Endothelial cell of umbilical vein (primary cell): ENCODE measurements at regions not wholly inside any gene's neighbourhood (a gene's known extent, or its start where the extent isn't known, plus 50 kb on each side); places are given as distances from the start of the nearest gene placed in this dataset.

ENCODE experiments used
- BruUV-seq: library from RNA; stranded (reverse); fragments of 400-500 nt; replicated peaks from 2 replicates; lab custom pipeline; 2021; lab: Mats Ljungman, UMichigan
- CTCF ChIA-PET: fragments of 300-600, 350-600 bp; sonication (Branson Sonifier 250); formaldehyde crosslinking; loops from one replicate; lab custom pipeline; 2021; ENCODE audit warnings: antibody characterized with exemption, inconsistent platforms; lab: Charles Lee
- POLR2A ChIA-PET: fragments of 300-600, 350-600 bp; sonication (Branson Sonifier 250); formaldehyde crosslinking; loops from one replicate; lab custom pipeline; 2021; ENCODE audit warnings: antibody characterized with exemption, inconsistent platforms; lab: Charles Lee
- DNase-seq: peaks from one replicate; pipeline ENCODE4 v3.0.0-alpha.2; 2011; ENCODE audit warnings: low read depth, low spot score
- FAIRE-seq: peaks from 2 replicates; lab custom pipeline; 2011; peaks lifted over from hg19 to GRCh38; lab: Jason Lieb, UNC
- H2AFZ ChIP-seq: 2 replicates; pipeline ENCODE4 v1.6.0; 2012; ENCODE audit warnings: low read depth, low read length, control low read depth, inconsistent platforms
- H3K27ac ChIP-seq: 2 replicates; pipeline ENCODE4 v1.5.1; 2011; ENCODE audit warnings: low read depth, mild to moderate bottlenecking, control low read depth, low read length, moderate library complexity; ENCODE audit not compliant: insufficient read depth
- H3K27me3 ChIP-seq, 2 experiments: 2 replicates each; pipeline versions ENCODE4 v1.6.0 to v1.6.1; 2011; ENCODE audit warnings: low read length in 2 of 2, mixed read lengths in 1 of 2; ENCODE audit not compliant: control insufficient read depth in 2 of 2, insufficient read depth in 2 of 2
- H3K36me3 ChIP-seq, 2 experiments: 2 replicates in 1 of 2; 3 replicates in 1 of 2; pipeline ENCODE4 v1.5.1; 2011; ENCODE audit warnings: low read length in 2 of 2, mild to moderate bottlenecking in 1 of 2, moderate library complexity in 1 of 2; ENCODE audit not compliant: control insufficient read depth in 2 of 2, insufficient read depth in 2 of 2; ENCODE audit errors: extremely low read depth in 1 of 2
- H3K4me1 ChIP-seq: 3 replicates; pipeline ENCODE4 v1.5.1; 2011; ENCODE audit warnings: mild to moderate bottlenecking, low read length; ENCODE audit not compliant: control insufficient read depth, insufficient read depth; ENCODE audit errors: extremely low read depth
- H3K4me2 ChIP-seq: 2 replicates; pipeline ENCODE4 v1.6.1; 2011; ENCODE audit warnings: low read length, control low read depth, mixed read lengths; ENCODE audit not compliant: insufficient read depth
- H3K4me3 ChIP-seq, 3 experiments: fragments of 200-600 bp in 1 of 3; sonication (generic), shearing (Covaris generic) in 1 of 3; replicated peaks in 1 of 3; 2 replicates each; pipeline ENCODE4 v1.5.1; 2011 to 2016; ENCODE audit warnings: control low read depth in 3 of 3, low read length in 3 of 3, mild to moderate bottlenecking in 2 of 3, inconsistent platforms in 1 of 3, low read depth in 1 of 3, moderate library complexity in 1 of 3; ENCODE audit not compliant: insufficient read depth in 1 of 3
- H3K79me2 ChIP-seq: 2 replicates; pipeline ENCODE4 v1.6.0; 2012; ENCODE audit warnings: low read length, inconsistent platforms; ENCODE audit not compliant: control insufficient read depth, insufficient read depth
- H3K9ac ChIP-seq: replicated peaks from 2 replicates; pipeline ENCODE3; 2011; ENCODE audit warnings: low read length, control low read depth; ENCODE audit not compliant: insufficient read depth; ENCODE audit errors: extremely low read depth
- H3K9me1 ChIP-seq: replicated peaks from 3 replicates; pipeline ENCODE4 v1.6.0; 2011; ENCODE audit warnings: mild to moderate bottlenecking, low read length; ENCODE audit not compliant: control insufficient read depth, insufficient read depth; ENCODE audit errors: extremely low read depth
- H3K9me3 ChIP-seq: replicated peaks from 2 replicates; pipeline ENCODE4 v1.5.1; 2012; ENCODE audit warnings: low read length, inconsistent platforms; ENCODE audit not compliant: control insufficient read depth, insufficient read depth
- H4K20me1 ChIP-seq: replicated peaks from 2 replicates; pipeline ENCODE3; 2011; ENCODE audit warnings: mild to moderate bottlenecking, low read length; ENCODE audit not compliant: control insufficient read depth, insufficient read depth; ENCODE audit errors: extremely low read depth
- EZH2 ChIP-seq: IDR thresholded peaks from 2 replicates; pipeline ENCODE4 v1.6.1; 2012; ENCODE audit warnings: borderline replicate concordance, low read depth, mild to moderate bottlenecking, moderate library complexity, low read length, inconsistent platforms; ENCODE audit not compliant: severe bottlenecking
- FOS ChIP-seq: IDR thresholded peaks from 2 replicates; pipeline ENCODE4 v1.6.1; 2011; ENCODE audit warnings: mild to moderate bottlenecking, low read length, moderate library complexity, borderline replicate concordance; ENCODE audit not compliant: insufficient read depth
- GATA2 ChIP-seq: IDR thresholded peaks from 2 replicates; pipeline ENCODE4 v1.7.0; 2011; ENCODE audit warnings: low read depth, mild to moderate bottlenecking, moderate library complexity, mixed read lengths, low read length; ENCODE audit not compliant: insufficient read length, insufficient read depth
- JUN ChIP-seq: IDR thresholded peaks from 2 replicates; pipeline ENCODE4 v1.6.1; 2011; ENCODE audit warnings: borderline replicate concordance, low read depth; ENCODE audit not compliant: insufficient read length, insufficient read depth
- MAX ChIP-seq: IDR thresholded peaks from 2 replicates; pipeline ENCODE4 v1.6.1; 2011; ENCODE audit not compliant: insufficient read depth, insufficient read length
- MYC ChIP-seq: IDR thresholded peaks from one replicate; pipeline ENCODE4 v1.6.1; 2011; ENCODE audit warnings: mild to moderate bottlenecking, low read depth, low read length
- POLR2A ChIP-seq: IDR thresholded peaks from 2 replicates; pipeline ENCODE4 v1.6.1; 2012; ENCODE audit warnings: low read depth, mild to moderate bottlenecking, control low read depth, low read length
- POLR2AphosphoS5 ChIP-seq: IDR thresholded peaks from 2 replicates; pipeline ENCODE4 v1.6.1; 2012; ENCODE audit warnings: low read depth, mild to moderate bottlenecking, control low read depth, low read length, moderate library complexity; ENCODE audit not compliant: insufficient read depth
- dilution Hi-C: fragments of 300-500 bp; cut with MboI; formaldehyde crosslinking; loops from one replicate; pipeline ENCODE4 v1.15.0; 2019; ENCODE audit warnings: low sequenced_read_pairs; ENCODE audit not compliant: extremely low pct_ligation_motif_present
- intact Hi-C: fragments of 100-400 bp; cut with micrococcal nuclease; formaldehyde crosslinking; loops from one replicate; pipeline ENCODE4 v1.10.0; 2022
- TF ChIP-seq, protein P1 (sequence below), 2 donors: IDR thresholded peaks; 1 replicate in 1 of 2; 2 replicates in 1 of 2; pipeline ENCODE4 v1.5.1; 2011; ENCODE audit warnings: low read length in 2 of 2, mild to moderate bottlenecking in 2 of 2, moderate library complexity in 2 of 2, control low read depth in 1 of 2, inconsistent platforms in 1 of 2, low read depth in 1 of 2; ENCODE audit not compliant: insufficient read depth in 1 of 2; ENCODE audit errors: extremely low read depth in 1 of 2

GRCh38 chr20:19855416-19855815, 97.4 kb downstream of the RIN2 start:
- Histone ChIP-seq H3K4me1 (peaks cover 8% of the 10 kb centered on the region), H3K27ac (no peak overlapping the region), H3K4me2 (no peak overlapping the region), H3K36me3 (no peaks in the 10 kb centered on the region), H4K20me1 (no peaks in the 10 kb centered on the region), H3K79me2 (no peaks in the 10 kb centered on the region), H2AFZ (no peak overlapping the region), H3K9me1 (no peaks in the 10 kb centered on the region), H3K27me3 (no peaks in the 10 kb centered on the region), H3K9ac (no peak overlapping the region), H3K9me3 (no peaks in the 10 kb centered on the region), H3K4me3 (no peak overlapping the region)
- ChIA-PET POLR2A (no interaction called here), CTCF (interaction anchor here (0.8 kb wide), 1 partner anchor 67 kb away, joined by 3 read pairs; no protein-coding TSS in a partner anchor)
- no TSS peak for BruUV-seq
- peak; percentile 26 for DNase-seq
- no peak for FAIRE-seq
- dilution Hi-C loops: no loop called here
- TF ChIP-seq JUN (no peak), GATA2 (no peak), MYC (no peak), FOS (peak; percentile 26)
- intact Hi-C loops: no loop called here

DNA sequence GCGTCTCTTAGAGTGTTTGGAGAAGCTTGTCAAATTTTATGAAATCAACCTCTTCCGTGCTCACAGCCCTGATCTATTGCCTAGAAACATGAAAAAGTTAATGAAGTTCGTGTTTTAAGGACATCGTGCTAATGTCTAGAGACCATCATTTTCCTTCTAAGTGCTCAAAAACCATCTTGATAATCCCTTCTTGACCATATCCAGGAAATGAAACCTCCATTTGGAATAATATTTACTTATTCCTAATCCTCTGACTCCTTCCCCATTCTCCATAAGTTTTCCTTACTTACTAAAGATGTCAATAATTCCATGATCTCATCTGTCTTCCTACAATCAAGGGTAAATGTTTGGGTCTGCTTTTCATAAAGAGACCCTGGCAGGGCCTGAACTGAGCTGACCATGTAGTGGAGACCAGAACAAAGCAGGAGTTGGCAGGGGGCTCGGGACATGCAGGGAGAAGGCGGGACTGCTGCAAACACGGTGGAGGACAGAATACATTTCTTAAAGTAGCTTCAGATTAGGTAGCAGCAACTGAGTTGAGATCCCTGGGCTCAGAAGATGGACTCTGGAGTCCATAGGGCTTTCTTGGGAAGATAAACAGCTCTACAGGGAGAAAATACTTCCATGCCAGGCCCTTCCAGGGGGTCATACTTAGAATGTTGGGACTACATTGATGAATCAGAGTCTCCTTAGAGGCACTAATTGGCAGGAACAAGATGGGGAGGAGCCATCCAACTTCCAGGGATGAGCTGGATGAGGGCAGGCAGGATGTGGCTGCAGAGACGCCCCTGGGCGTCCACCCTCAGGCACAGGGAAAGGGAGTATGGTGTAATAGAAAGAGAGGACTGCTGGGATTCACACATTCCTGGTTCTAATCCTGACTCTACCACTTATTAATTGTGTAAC, 100.7 kb downstream of the RIN2 start:
- H3K9ac ChIP-seq: no peak overlapping the region
- ChIA-PET CTCF (interaction anchor here (1.0 to 2.0 kb wide), 2 partner anchors 9 to 14 kb away, joined by 3 to 5 read pairs; no protein-coding TSS in a partner anchor), POLR2A (interaction anchor here (1.0 kb wide), 1 partner anchor 31 kb away, joined by 3 read pairs; no protein-coding TSS in a partner anchor)
- H3K27ac ChIP-seq: no peak overlapping the region
- no peak for TF ChIP-seq FOS
- TF ChIP-seq MYC: no peak
- TF ChIP-seq, protein P1, sequence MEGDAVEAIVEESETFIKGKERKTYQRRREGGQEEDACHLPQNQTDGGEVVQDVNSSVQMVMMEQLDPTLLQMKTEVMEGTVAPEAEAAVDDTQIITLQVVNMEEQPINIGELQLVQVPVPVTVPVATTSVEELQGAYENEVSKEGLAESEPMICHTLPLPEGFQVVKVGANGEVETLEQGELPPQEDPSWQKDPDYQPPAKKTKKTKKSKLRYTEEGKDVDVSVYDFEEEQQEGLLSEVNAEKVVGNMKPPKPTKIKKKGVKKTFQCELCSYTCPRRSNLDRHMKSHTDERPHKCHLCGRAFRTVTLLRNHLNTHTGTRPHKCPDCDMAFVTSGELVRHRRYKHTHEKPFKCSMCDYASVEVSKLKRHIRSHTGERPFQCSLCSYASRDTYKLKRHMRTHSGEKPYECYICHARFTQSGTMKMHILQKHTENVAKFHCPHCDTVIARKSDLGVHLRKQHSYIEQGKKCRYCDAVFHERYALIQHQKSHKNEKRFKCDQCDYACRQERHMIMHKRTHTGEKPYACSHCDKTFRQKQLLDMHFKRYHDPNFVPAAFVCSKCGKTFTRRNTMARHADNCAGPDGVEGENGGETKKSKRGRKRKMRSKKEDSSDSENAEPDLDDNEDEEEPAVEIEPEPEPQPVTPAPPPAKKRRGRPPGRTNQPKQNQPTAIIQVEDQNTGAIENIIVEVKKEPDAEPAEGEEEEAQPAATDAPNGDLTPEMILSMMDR (IDR thresholded peaks at IDR 0.05; ENCODE audit: extremely low read depth in 1 of 2, insufficient read depth in 1 of 2, low read depth in 1 of 2, low read length in 2 of 2): no peak
- TF ChIP-seq POLR2AphosphoS5: no peak
- TF ChIP-seq JUN: no peak
- no peak for TF ChIP-seq GATA2
- no peak for TF ChIP-seq EZH2
- TF ChIP-seq POLR2A: no peak
- no peak for TF ChIP-seq MAX
- DNase-seq (no peak), FAIRE-seq (no peak)
- H3K36me3 ChIP-seq: no peaks in the 10 kb centered on the region
- H3K9me1 ChIP-seq: no peaks in the 10 kb centered on the region
- no peak overlapping the region for H2AFZ ChIP-seq
- dilution Hi-C loops (no loop called here), intact Hi-C loops (loop anchor here (2.0 kb wide), 1 partner anchor 26 kb away; no protein-coding TSS in a partner anchor)
- no peaks in the 10 kb centered on the region for H4K20me1 ChIP-seq
- no peaks in the 10 kb centered on the region for H3K9me3 ChIP-seq
- no peak overlapping the region for H3K4me3 ChIP-seq
- no TSS peak for BruUV-seq
- H3K4me2 ChIP-seq: no peak overlapping the region
- no peaks in the 10 kb centered on the region for H3K27me3 ChIP-seq
- no peaks in the 10 kb centered on the region for H3K79me2 ChIP-seq
- H3K4me1 ChIP-seq: peaks cover 8% of the 10 kb centered on the region
